Trophoblast cell (in vitro differentiated cells and primary cell): ENCODE measurements at regions not wholly inside any gene's neighbourhood (a gene's known extent, or its start where the extent isn't known, plus 50 kb on each side); places are given as distances from the start of the nearest gene placed in this dataset.
A peak's percentile ranks its signal among the peaks of the same experiment; 100 is the strongest.

ENCODE experiments used
- DNase-seq, 2 donors: peaks; one replicate each; pipeline ENCODE4 v3.0.0-alpha.2; 2016
- H2AFZ ChIP-seq: 2 replicates; pipeline ENCODE4 v1.6.1; 2013; ENCODE audit warnings: low read length, moderate library complexity, mild to moderate bottlenecking; ENCODE audit not compliant: insufficient read depth, poor library complexity
- H2AK5ac ChIP-seq: 2 replicates; pipeline ENCODE4 v1.6.1; 2013; ENCODE audit warnings: mild to moderate bottlenecking, low read length
- H2BK120ac ChIP-seq: 2 replicates; pipeline ENCODE4 v1.6.1; 2013; ENCODE audit warnings: low read length, mild to moderate bottlenecking, moderate library complexity; ENCODE audit not compliant: insufficient read depth, poor library complexity
- H2BK12ac ChIP-seq: 2 replicates; pipeline ENCODE4 v1.6.1; 2013; ENCODE audit warnings: mild to moderate bottlenecking, low read length, moderate library complexity
- H2BK5ac ChIP-seq: 2 replicates; pipeline ENCODE4 v1.6.1; 2013; ENCODE audit warnings: low read length, low read depth, moderate library complexity, mild to moderate bottlenecking; ENCODE audit not compliant: poor library complexity
- H3K14ac ChIP-seq: 2 replicates; pipeline ENCODE4 v1.6.1; 2013; ENCODE audit warnings: mild to moderate bottlenecking, low read length
- H3K18ac ChIP-seq: 2 replicates; pipeline ENCODE4 v1.6.1; 2013; ENCODE audit warnings: mild to moderate bottlenecking, low read length
- H3K23ac ChIP-seq: 2 replicates; pipeline ENCODE4 v1.6.1; 2013; ENCODE audit warnings: low read length
- H3K27ac ChIP-seq: 2 replicates; pipeline ENCODE4 v1.5.1; 2013; ENCODE audit warnings: low read depth, mild to moderate bottlenecking, inconsistent platforms, low read length, moderate library complexity
- H3K27me3 ChIP-seq: 2 replicates; pipeline ENCODE4 v1.6.1; 2013; ENCODE audit warnings: inconsistent platforms, mild to moderate bottlenecking, low read length, moderate library complexity; ENCODE audit not compliant: insufficient read depth
- H3K36me3 ChIP-seq, 2 experiments: 1 replicate in 1 of 2; 2 replicates in 1 of 2; pipeline ENCODE4 v1.6.1; 2013; ENCODE audit warnings: low read length in 2 of 2, mild to moderate bottlenecking in 2 of 2, moderate library complexity in 1 of 2; ENCODE audit not compliant: insufficient read depth in 2 of 2, control insufficient read depth in 1 of 2
- H3K4ac ChIP-seq: 2 replicates; pipeline ENCODE4 v1.6.1; 2013; ENCODE audit warnings: low read depth, mild to moderate bottlenecking, low read length, moderate library complexity
- H3K4me1 ChIP-seq, 2 experiments: 1 replicate in 1 of 2; 2 replicates in 1 of 2; pipeline ENCODE4 v1.6.1; 2013; ENCODE audit warnings: low read length in 2 of 2, mild to moderate bottlenecking in 2 of 2, moderate library complexity in 1 of 2; ENCODE audit not compliant: insufficient read depth in 2 of 2, control insufficient read depth in 1 of 2
- H3K4me2 ChIP-seq: 2 replicates; pipeline ENCODE4 v1.6.1; 2013; ENCODE audit warnings: inconsistent platforms, mild to moderate bottlenecking, low read length, moderate library complexity
- H3K4me3 ChIP-seq: 2 replicates; pipeline ENCODE4 v1.5.1; 2013; ENCODE audit warnings: mild to moderate bottlenecking, low read depth, low read length, inconsistent platforms
- H3K79me1 ChIP-seq: one replicate; pipeline ENCODE4 v1.6.1; 2013; ENCODE audit warnings: low read length
- H3K79me2 ChIP-seq: 2 replicates; pipeline ENCODE4 v1.6.1; 2013; ENCODE audit warnings: low read length, mild to moderate bottlenecking; ENCODE audit not compliant: control insufficient read depth, insufficient read depth, poor library complexity
- H3K9ac ChIP-seq: 2 replicates; pipeline ENCODE4 v1.6.1; 2013; ENCODE audit warnings: mild to moderate bottlenecking, low read length
- H3K9me3 ChIP-seq: 2 replicates; pipeline ENCODE4 v1.6.1; 2013; ENCODE audit warnings: low read depth, mild to moderate bottlenecking, control low read depth, inconsistent platforms, low read length; ENCODE audit not compliant: insufficient read depth
- H4K12ac ChIP-seq: 2 replicates; pipeline ENCODE4 v1.6.1; 2013; ENCODE audit warnings: low read depth, mild to moderate bottlenecking, low read length, moderate library complexity
- H4K8ac ChIP-seq: 2 replicates; pipeline ENCODE4 v1.6.1; 2013; ENCODE audit warnings: low read depth, mild to moderate bottlenecking, low read length, moderate library complexity
- H4K91ac ChIP-seq: one replicate; pipeline ENCODE4 v1.6.1; 2013; ENCODE audit warnings: low read depth, mild to moderate bottlenecking, low read length, moderate library complexity
- WGBS: extraction: QIAGEN DNeasy Blood & Tissue Kit; methylation state at CpG from one replicate; pipeline ENCODE4 v1.1.7; 2013; ENCODE audit warnings: missing lambda C conversion rate; ENCODE audit not compliant: insufficient read length, insufficient coverage; ENCODE audit errors: extremely low coverage; 5-methylcytosine and 5-hydroxymethylcytosine counted together

DNA sequence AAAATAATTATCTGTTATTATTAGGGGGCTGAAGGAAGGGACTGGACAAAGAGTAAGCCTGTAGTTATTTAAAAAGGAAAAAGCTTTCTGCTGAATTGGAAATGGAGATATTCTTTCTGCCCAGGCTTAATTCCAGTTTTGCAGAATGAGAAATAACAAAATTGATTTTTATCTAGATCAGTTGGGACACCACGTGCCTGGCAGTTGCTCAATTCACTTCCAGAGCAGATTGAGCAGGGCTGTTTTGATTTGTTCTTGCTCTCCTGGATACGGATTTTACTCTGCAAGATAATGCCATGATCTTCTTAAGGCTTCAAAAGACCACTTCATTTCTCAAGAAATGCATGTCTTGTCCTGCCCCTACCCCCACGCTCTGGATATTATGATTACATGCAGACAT, 524.3 kb downstream of the TCERG1L start:
- Histone ChIP-seq H3K4me3 (no peak overlapping the region), H3K27ac (no peak overlapping the region), H3K18ac (no peak overlapping the region), H3K4ac (no peak overlapping the region), H4K12ac (no peak overlapping the region), H2BK120ac (no peak overlapping the region), H3K9ac (no peak overlapping the region), H3K4me1 (peaks cover 0 to 3% of the 10 kb centered on the region in 2 experiments), H2BK12ac (no peak overlapping the region), H2AFZ (no peak overlapping the region), H3K36me3 (no peaks in the 10 kb centered on the region), H3K27me3 (no peaks in the 10 kb centered on the region), H3K23ac (no peak overlapping the region), H2AK5ac (no peak overlapping the region), H3K79me1 (no peaks in the 10 kb centered on the region), H3K9me3 (peaks cover 22% of the 10 kb centered on the region), H3K79me2 (no peaks in the 10 kb centered on the region), H3K14ac (no peak overlapping the region), H3K4me2 (no peak overlapping the region), H2BK5ac (no peak overlapping the region), H4K91ac (no peak overlapping the region), H4K8ac (no peak overlapping the region)
- DNase-seq: peak in 1 of 2 donors; percentile 2
- WGBS: no CpG with 5 or more reads among the region's 3 CpGs

DNA sequence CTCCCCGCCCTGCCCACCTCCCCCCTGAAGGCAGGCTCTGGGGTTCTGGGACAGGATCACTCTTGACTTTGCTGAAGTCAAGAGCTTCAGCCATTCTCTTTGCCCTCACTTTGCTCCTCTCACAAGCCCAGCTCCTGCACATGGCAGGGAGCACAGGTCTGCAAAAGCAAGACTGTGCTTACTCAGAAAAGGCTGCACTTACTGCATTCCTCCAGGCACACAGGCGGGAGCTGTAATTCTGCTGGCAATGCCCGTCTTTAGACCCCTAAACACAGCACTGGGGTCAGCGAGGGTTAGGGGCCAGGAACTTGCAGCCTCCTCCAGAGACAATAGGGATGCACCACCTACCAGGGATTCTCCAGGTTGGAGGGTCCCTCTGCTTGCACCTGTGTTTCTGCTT, 523.7 kb downstream of the TCERG1L start:
- no peak overlapping the region for H2BK12ac ChIP-seq
- no peak overlapping the region for H3K18ac ChIP-seq
- no peak overlapping the region for H2AK5ac ChIP-seq
- peaks cover 27% of the 10 kb centered on the region for H3K9me3 ChIP-seq
- H3K4me1 ChIP-seq: peaks cover 0 to 3% of the 10 kb centered on the region in 2 experiments
- no peak overlapping the region for H3K23ac ChIP-seq
- H3K79me2 ChIP-seq: no peaks in the 10 kb centered on the region
- H4K91ac ChIP-seq: no peak overlapping the region
- no peaks in the 10 kb centered on the region for H3K79me1 ChIP-seq
- no peak overlapping the region for H3K4me3 ChIP-seq
- no peak overlapping the region for H3K27ac ChIP-seq
- H2AFZ ChIP-seq: no peak overlapping the region
- H3K4ac ChIP-seq: no peak overlapping the region
- H4K8ac ChIP-seq: no peak overlapping the region
- no peaks in the 10 kb centered on the region for H3K36me3 ChIP-seq
- no peak overlapping the region for H3K4me2 ChIP-seq
- no peak overlapping the region for H2BK120ac ChIP-seq
- H3K14ac ChIP-seq: no peak overlapping the region
- DNase-seq: no peak
- H3K27me3 ChIP-seq: no peaks in the 10 kb centered on the region
- no peak overlapping the region for H4K12ac ChIP-seq
- H3K9ac ChIP-seq: no peak overlapping the region
- H2BK5ac ChIP-seq: no peak overlapping the region
- no CpG with 5 or more reads among the region's 4 CpGs for WGBS

DNA sequence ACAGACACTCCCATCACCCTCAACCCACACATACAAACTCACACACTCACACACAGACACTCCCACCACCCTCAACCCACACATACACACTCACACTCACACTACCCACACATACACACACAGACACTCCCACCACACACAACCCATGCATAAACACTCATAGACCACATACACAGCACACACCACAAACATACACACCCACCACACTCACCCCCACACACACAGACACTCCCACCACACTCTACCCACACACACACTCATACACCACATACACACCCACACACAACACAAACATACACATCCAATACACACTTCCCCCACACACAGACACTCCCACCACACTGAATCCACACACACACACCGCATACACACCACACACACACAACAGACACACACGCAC, 521.2 kb downstream of the TCERG1L start:
- Histone ChIP-seq H3K14ac (no peak overlapping the region), H2AK5ac (no peak overlapping the region), H3K9ac (no peak overlapping the region), H3K27me3 (no peaks in the 10 kb centered on the region), H3K4me1 (peaks cover 0 to 3% of the 10 kb centered on the region in 2 experiments), H3K9me3 (peaks cover 28% of the 10 kb centered on the region), H2BK120ac (no peak overlapping the region), H3K4ac (no peak overlapping the region), H3K23ac (peak overlapping the region; percentile 33), H3K4me2 (no peak overlapping the region), H3K27ac (no peak overlapping the region), H3K79me2 (no peaks in the 10 kb centered on the region), H3K79me1 (no peaks in the 10 kb centered on the region), H3K4me3 (peak overlapping the region; percentile 51), H3K36me3 (no peaks in the 10 kb centered on the region), H4K12ac (no peak overlapping the region), H4K8ac (no peak overlapping the region), H4K91ac (no peak overlapping the region), H2AFZ (no peak overlapping the region), H2BK5ac (no peak overlapping the region), H3K18ac (no peak overlapping the region), H2BK12ac (no peak overlapping the region)
- no peak for DNase-seq
- WGBS: no CpG with 5 or more reads among the region's 2 CpGs

DNA sequence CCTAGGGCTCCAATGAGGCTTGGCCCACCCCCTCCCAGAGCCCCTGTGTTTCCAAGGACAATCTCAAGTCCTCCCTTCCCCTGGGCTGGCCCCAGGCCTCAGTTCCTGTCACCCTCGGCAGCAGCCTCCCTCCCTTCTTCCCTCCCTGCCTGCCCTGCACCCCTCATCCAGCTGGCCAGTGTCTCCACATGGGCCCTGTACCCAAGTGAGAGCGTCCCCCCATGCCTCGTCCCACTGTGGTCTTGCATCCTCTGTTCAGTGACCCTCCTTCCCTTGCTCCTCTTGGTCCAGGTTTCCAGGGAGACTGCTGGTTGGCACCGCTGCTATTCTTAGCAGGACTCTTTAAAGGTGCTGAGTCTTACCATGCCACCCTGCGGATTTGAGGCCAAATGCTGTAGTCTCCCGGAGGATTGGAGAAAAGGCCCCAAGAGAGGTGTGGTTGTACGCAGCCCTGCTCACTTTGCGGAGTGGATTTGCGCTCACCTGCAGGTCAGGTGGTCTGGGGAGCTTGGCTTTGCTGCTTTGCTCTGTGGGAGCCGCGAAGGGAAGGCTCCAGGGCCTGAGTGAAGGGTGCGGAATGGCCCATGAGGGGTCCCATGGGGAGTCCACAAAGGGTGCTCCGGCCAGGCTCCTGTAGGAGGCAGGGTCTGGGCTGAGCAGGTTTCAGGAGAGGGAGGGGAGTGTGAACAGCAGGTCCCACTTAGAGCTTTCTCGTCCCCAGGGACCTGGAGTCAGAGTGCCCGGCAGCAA, 519.2 kb downstream of the TCERG1L start:
- Histone ChIP-seq H3K23ac (no peak overlapping the region), H3K9ac (no peak overlapping the region), H3K27ac (no peak overlapping the region), H3K18ac (no peak overlapping the region), H3K27me3 (no peaks in the 10 kb centered on the region), H3K79me1 (no peaks in the 10 kb centered on the region), H3K14ac (no peak overlapping the region), H3K4me2 (no peak overlapping the region), H2BK120ac (no peak overlapping the region), H3K36me3 (no peaks in the 10 kb centered on the region), H3K4ac (no peak overlapping the region), H2BK5ac (no peak overlapping the region), H2BK12ac (no peak overlapping the region), H3K9me3 (peaks cover 29% of the 10 kb centered on the region), H3K79me2 (no peaks in the 10 kb centered on the region), H2AFZ (no peak overlapping the region), H3K4me3 (no peak overlapping the region), H4K8ac (no peak overlapping the region), H4K91ac (no peak overlapping the region), H3K4me1 (peaks cover 0 to 3% of the 10 kb centered on the region in 2 experiments), H4K12ac (no peak overlapping the region), H2AK5ac (no peak overlapping the region)
- no CpG with 5 or more reads among the region's 15 CpGs for WGBS
- DNase-seq: no peak
